MM.1S (cell line): ENCODE measurements at regions not wholly inside any gene's neighbourhood (a gene's known extent, or its start where the extent isn't known, plus 50 kb on each side); places are given as distances from the start of the nearest gene placed in this dataset.

Experiments
- DNase-seq: peaks from one replicate; pipeline ENCODE4 v3.0.0-alpha.2; 2015
- H2AFZ ChIP-seq: fragments of 300-600 bp; sonication (generic); 2 replicates; pipeline ENCODE4 v1.6.0; 2016; ENCODE audit warnings: antibody characterized with exemption, low read length
- H3F3A ChIP-seq: fragments of 300-600 bp; sonication (generic); 2 replicates; pipeline ENCODE4 v1.6.1; 2016; ENCODE audit warnings: mild to moderate bottlenecking, antibody characterized with exemption, low read length, moderate library complexity, mixed read lengths; ENCODE audit not compliant: insufficient read depth
- H3K27ac ChIP-seq: fragments of 300-600 bp; sonication (generic); 2 replicates; pipeline ENCODE4 v1.5.1; 2016; ENCODE audit warnings: mild to moderate bottlenecking, low read length
- H3K27me3 ChIP-seq: fragments of 300-600 bp; sonication (generic); replicated peaks from 2 replicates; pipeline ENCODE4 v1.6.0; 2016; ENCODE audit warnings: low read length; ENCODE audit not compliant: insufficient read depth
- H3K36me3 ChIP-seq: fragments of 300-600 bp; sonication (generic); replicated peaks from 2 replicates; pipeline ENCODE4 v1.6.1; 2016; ENCODE audit warnings: mild to moderate bottlenecking, low read length, mixed read lengths; ENCODE audit not compliant: insufficient read depth
- H3K4me1 ChIP-seq: fragments of 300-600 bp; sonication (generic); 2 replicates; pipeline ENCODE4 v1.6.1; 2016; ENCODE audit warnings: low read length, mixed read lengths
- H3K4me2 ChIP-seq: fragments of 300-600 bp; sonication (generic); 2 replicates; pipeline ENCODE4 v1.6.0; 2016; ENCODE audit warnings: low read depth, low read length
- H3K4me3 ChIP-seq: fragments of 300-600 bp; sonication (generic); 2 replicates; pipeline ENCODE4 v1.5.1; 2016; ENCODE audit warnings: low read length, mixed read lengths
- H3K79me2 ChIP-seq: fragments of 300-600 bp; sonication (generic); 2 replicates; pipeline ENCODE4 v1.6.1; 2016; ENCODE audit warnings: mixed run types, low read length, mixed read lengths
- H3K9ac ChIP-seq: fragments of 300-600 bp; sonication (generic); 2 replicates; pipeline ENCODE4 v1.6.1; 2016; ENCODE audit warnings: low read length, mixed read lengths
- H3K9me2 ChIP-seq: fragments of 300-600 bp; sonication (generic); replicated peaks from 2 replicates; pipeline ENCODE4 v1.6.1; 2016; ENCODE audit warnings: mild to moderate bottlenecking, low read length, mixed read lengths; ENCODE audit not compliant: insufficient read depth
- H3K9me3 ChIP-seq: fragments of 300-600 bp; sonication (generic); replicated peaks from 2 replicates; pipeline ENCODE4 v1.6.1; 2016; ENCODE audit warnings: mild to moderate bottlenecking, low read length, mixed read lengths; ENCODE audit not compliant: insufficient read depth
- H4K20me1 ChIP-seq: fragments of 300-600 bp; sonication (generic); 2 replicates; pipeline ENCODE4 v1.6.1; 2016; ENCODE audit warnings: mild to moderate bottlenecking, low read length, moderate library complexity, mixed read lengths; ENCODE audit not compliant: insufficient read depth
- CTCF ChIP-seq: fragments of 300-600 bp; sonication (generic); IDR thresholded peaks from 2 replicates; pipeline ENCODE4 v1.5.1; 2016; ENCODE audit warnings: antibody characterized with exemption, low read length, mixed read lengths
- EZH2 ChIP-seq: fragments of 300-600 bp; sonication (generic); optimal IDR thresholded peaks from 2 replicates; pipeline ENCODE3; 2017; ENCODE audit warnings: low read depth, mild to moderate bottlenecking, antibody characterized with exemption, low read length, mixed read lengths
- EZH2phosphoT487 ChIP-seq: fragments of 300-600 bp; sonication (generic); IDR thresholded peaks from 2 replicates; pipeline ENCODE4 v1.6.1; 2018; ENCODE audit warnings: antibody characterized with exemption, low read length

DNA sequence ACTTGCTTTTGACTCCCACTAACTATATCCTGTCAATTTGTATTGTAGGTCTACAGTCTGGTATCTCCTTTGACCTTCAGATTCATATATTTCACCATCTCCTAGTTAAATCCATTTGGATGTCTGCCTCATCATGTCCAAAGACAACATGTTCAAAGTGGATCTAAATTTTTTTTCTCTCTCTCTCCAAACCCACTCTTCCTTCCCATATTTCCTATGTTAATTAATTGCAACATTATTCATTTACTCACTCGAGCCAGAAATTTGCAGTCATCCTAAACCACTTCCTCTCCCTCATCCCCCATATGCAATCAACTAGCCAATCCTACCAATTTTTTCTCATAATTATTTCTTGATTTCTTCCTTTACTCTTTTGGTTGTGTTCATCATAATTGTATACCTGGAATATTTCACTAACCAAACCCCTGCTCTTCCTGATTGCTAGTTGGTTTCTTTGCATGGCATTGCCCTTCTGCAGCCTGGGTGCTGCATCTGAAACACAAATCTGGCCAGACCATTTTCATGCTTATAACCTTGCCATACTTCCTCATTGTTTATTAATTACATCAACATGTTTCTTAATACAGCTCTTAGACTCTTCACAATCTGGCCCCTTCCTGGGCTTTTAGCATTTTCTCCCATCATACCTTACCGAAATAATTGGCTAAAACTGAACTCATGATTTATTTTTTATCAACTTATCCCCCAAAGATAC is 442.2 kb downstream of the ADAMTS20 start:
- H3K36me3 ChIP-seq = no peaks in the 10 kb centered on the region
- H3K4me2 ChIP-seq = no peak overlapping the region
- no peaks in the 10 kb centered on the region for H4K20me1 ChIP-seq
- no peak overlapping the region for H3K27ac ChIP-seq
- H3K27me3 ChIP-seq = no peaks in the 10 kb centered on the region
- DNase-seq = no peak
- TF ChIP-seq EZH2 (no peak), CTCF (no peak), EZH2phosphoT487 (no peak)
- H3K4me3 ChIP-seq = no peak overlapping the region
- no peak overlapping the region for H2AFZ ChIP-seq
- no peaks in the 10 kb centered on the region for H3K9me2 ChIP-seq
- H3K9me3 ChIP-seq = no peaks in the 10 kb centered on the region
- H3K4me1 ChIP-seq = no peaks in the 10 kb centered on the region
- no peak overlapping the region for H3K9ac ChIP-seq
- H3K79me2 ChIP-seq = no peaks in the 10 kb centered on the region
- H3F3A ChIP-seq = no peaks in the 10 kb centered on the region

GRCh38 chr12:43108656-43109055 is 443.3 kb downstream of the ADAMTS20 start:
- Histone ChIP-seq H3K9me2 (no peaks in the 10 kb centered on the region), H3K27me3 (no peaks in the 10 kb centered on the region), H3K4me2 (no peak overlapping the region), H3K4me3 (no peak overlapping the region), H3K9ac (no peak overlapping the region), H3K9me3 (no peaks in the 10 kb centered on the region), H3K27ac (no peak overlapping the region), H3K79me2 (no peaks in the 10 kb centered on the region), H3K4me1 (no peaks in the 10 kb centered on the region), H4K20me1 (no peaks in the 10 kb centered on the region), H3K36me3 (no peaks in the 10 kb centered on the region), H3F3A (no peaks in the 10 kb centered on the region), H2AFZ (no peak overlapping the region)
- TF ChIP-seq EZH2phosphoT487 = no peak
- no peak for TF ChIP-seq EZH2
- TF ChIP-seq CTCF = no peak
- DNase-seq = no peak

DNA sequence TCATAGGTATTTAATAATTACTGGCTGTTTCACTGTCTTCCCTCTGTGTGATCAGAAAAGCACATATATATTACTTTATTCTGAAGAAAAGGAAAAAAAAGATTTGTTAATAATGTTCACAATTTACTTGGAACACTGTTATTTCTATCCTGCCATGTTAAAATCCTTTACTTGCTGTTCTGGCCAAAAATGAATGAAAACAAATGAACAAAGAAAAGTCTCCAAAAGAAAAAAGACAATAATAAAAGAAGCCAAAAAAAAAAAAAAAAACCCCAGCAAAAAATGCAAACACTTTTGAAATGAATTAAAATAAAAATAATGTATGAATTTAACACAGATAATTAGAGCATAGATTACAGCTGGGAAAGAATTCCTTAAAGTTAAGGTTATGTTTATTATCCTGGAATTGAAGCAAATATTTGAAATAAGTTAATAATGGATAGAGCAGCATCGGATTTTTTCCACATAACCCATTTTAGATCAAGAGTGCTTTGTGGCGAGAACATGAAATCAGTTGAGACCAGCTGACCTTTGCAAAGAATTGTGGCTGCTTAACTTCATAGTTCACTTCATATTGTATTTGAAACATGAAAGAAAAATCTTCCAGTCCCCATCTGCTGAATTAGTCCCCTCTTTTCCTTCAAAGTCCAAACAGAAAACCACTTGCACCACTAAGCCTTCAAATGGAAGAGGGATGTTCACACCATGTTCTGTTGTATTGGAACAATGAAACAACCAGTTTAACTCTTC is 444.8 kb downstream of the ADAMTS20 start:
- no peaks in the 10 kb centered on the region for H3K79me2 ChIP-seq
- no peak for TF ChIP-seq EZH2phosphoT487
- no peak for TF ChIP-seq EZH2
- no peak for TF ChIP-seq CTCF
- H2AFZ ChIP-seq = no peak overlapping the region

More for the DNA sequence above, 444.8 kb downstream of the ADAMTS20 start:
- DNase-seq = no peak
- H3K36me3 ChIP-seq = no peaks in the 10 kb centered on the region
- no peak overlapping the region for H3K4me2 ChIP-seq
- no peaks in the 10 kb centered on the region for H3K9me2 ChIP-seq
- no peaks in the 10 kb centered on the region for H3K27me3 ChIP-seq
- H3K4me1 ChIP-seq = no peaks in the 10 kb centered on the region
- no peaks in the 10 kb centered on the region for H3F3A ChIP-seq
- H3K27ac ChIP-seq = no peak overlapping the region
- no peak overlapping the region for H3K9ac ChIP-seq
- no peaks in the 10 kb centered on the region for H4K20me1 ChIP-seq
- H3K9me3 ChIP-seq = no peaks in the 10 kb centered on the region
- no peak overlapping the region for H3K4me3 ChIP-seq
